ENCODE measurements at regions not wholly inside any gene's neighbourhood (a gene's known extent, or its start where the extent isn't known, plus 50 kb on each side); places are given as distances from the start of the nearest gene placed in this dataset.

GRCh38 chr12:127681151-127681754, 585.7 kb upstream of the TMEM132C start:
- no peak for DNase-seq (ENCODE audit: low read depth)

GRCh38 chr12:127685491-127685890, 581.5 kb upstream of the TMEM132C start:
- DNase-seq (ENCODE audit: low read depth), result no peak

- DNase-seq (ENCODE audit: low read depth), result no peak
These were observed 581.0 kb upstream of the TMEM132C start for GRCh38 chr12:127685931-127686330.

GRCh38 chr12:127687181-127687580, 579.8 kb upstream of the TMEM132C start:
- no peak for DNase-seq (ENCODE audit: low read depth)

GRCh38 chr12:127688906-127689428, 578.0 kb upstream of the TMEM132C start:
- DNase-seq (ENCODE audit: low read depth), result no peak

GRCh38 chr12:127690161-127690560, 576.8 kb upstream of the TMEM132C start:
- no peak for DNase-seq (ENCODE audit: low read depth)

GRCh38 chr12:127696963-127697362, 570.0 kb upstream of the TMEM132C start:
- DNase-seq (ENCODE audit: low read depth), result no peak

GRCh38 chr12:127703026-127703425, 563.9 kb upstream of the TMEM132C start:
- DNase-seq (ENCODE audit: low read depth), result no peak

GRCh38 chr12:127711108-127711507, 555.9 kb upstream of the TMEM132C start:
- no peak for DNase-seq (ENCODE audit: low read depth)

GRCh38 chr12:127712561-127712960, 554.4 kb upstream of the TMEM132C start:
- no peak for DNase-seq (ENCODE audit: low read depth)

GRCh38 chr12:127716166-127716565, 550.8 kb upstream of the TMEM132C start:
- DNase-seq (ENCODE audit: low read depth), result no peak

- DNase-seq (ENCODE audit: low read depth), result no peak
These were observed 549.7 kb upstream of the TMEM132C start for GRCh38 chr12:127717278-127717677.

- DNase-seq (ENCODE audit: low read depth), result no peak
These were observed 546.6 kb upstream of the TMEM132C start for GRCh38 chr12:127720334-127720733.

- no peak for DNase-seq (ENCODE audit: low read depth)
These were observed 544.4 kb upstream of the TMEM132C start for GRCh38 chr12:127722611-127723010.

GRCh38 chr12:127723251-127723650, 543.7 kb upstream of the TMEM132C start:
- DNase-seq (ENCODE audit: low read depth), result no peak

GRCh38 chr12:127726671-127727315, 540.2 kb upstream of the TMEM132C start:
- no peak for DNase-seq (ENCODE audit: low read depth)

- DNase-seq (ENCODE audit: low read depth), result no peak
These were observed 538.7 kb upstream of the TMEM132C start for GRCh38 chr12:127728285-127728684.

GRCh38 chr12:127728729-127729128, 538.2 kb upstream of the TMEM132C start:
- DNase-seq (ENCODE audit: low read depth), result no peak

GRCh38 chr12:127729381-127729780, 537.6 kb upstream of the TMEM132C start:
- no peak for DNase-seq (ENCODE audit: low read depth)

- no peak for DNase-seq (ENCODE audit: low read depth)
These were observed 535.3 kb upstream of the TMEM132C start for GRCh38 chr12:127731657-127732056.

GRCh38 chr12:127742231-127742630, 524.7 kb upstream of the TMEM132C start:
- DNase-seq (ENCODE audit: low read depth), result no peak

- DNase-seq (ENCODE audit: low read depth), result no peak
These were observed 521.3 kb upstream of the TMEM132C start for GRCh38 chr12:127745469-127746212.

GRCh38 chr12:127749416-127749815, 517.6 kb upstream of the TMEM132C start:
- DNase-seq (ENCODE audit: low read depth), result no peak

Data from stimulated activated CD8-positive, alpha-beta memory T cell treated with anti-CD3 and anti-CD28 coated beads, Interleukin-15, amount 100 ng/mL, for 1 hour (primary cell).